PC-9 (cell line): ENCODE measurements at regions not wholly inside any gene's neighbourhood (a gene's known extent, or its start where the extent isn't known, plus 50 kb on each side); places are given as distances from the start of the nearest gene placed in this dataset.

Experiments used
- BruUV-seq: library from RNA; stranded (reverse); fragments of 400-500 nt; replicated peaks from 2 replicates; lab custom pipeline; 2021; lab: Mats Ljungman, UMichigan
- CTCF ChIA-PET: fragments of 300-600 bp; sonication (Branson Sonifier 250); formaldehyde crosslinking; loops from one replicate; lab custom pipeline; 2022; ENCODE audit warnings: antibody characterized with exemption; lab: Charles Lee
- POLR2A ChIA-PET: fragments of 300-600 bp; sonication (Branson Sonifier 250); formaldehyde crosslinking; loops from one replicate; lab custom pipeline; 2022; ENCODE audit warnings: antibody characterized with exemption; ENCODE audit not compliant: unreplicated experiment; lab: Charles Lee
- DNase-seq, 2 experiments: peaks; one replicate each; pipeline versions ENCODE4 v3.0.0 to v3.0.0-alpha.2; 2015 to 2022; ENCODE audit warnings: mixed read lengths in 1 of 2
- H2AFZ ChIP-seq: fragments of 200-600 bp; sonication (generic); 2 replicates; pipeline ENCODE4 v1.8.1; 2017; ENCODE audit warnings: antibody characterized with exemption
- H3F3A ChIP-seq: fragments of 200-600 bp; sonication (generic); 2 replicates; pipeline ENCODE4 v1.8.1; 2017; ENCODE audit warnings: antibody characterized with exemption, mild to moderate bottlenecking, low read depth; ENCODE audit not compliant: insufficient read depth
- H3K27ac ChIP-seq: fragments of 200-600 bp; sonication (generic); 2 replicates; pipeline ENCODE4 v1.6.1; 2016; ENCODE audit warnings: mixed run types
- H3K27me3 ChIP-seq: fragments of 200-600 bp; sonication (generic); 2 replicates; pipeline ENCODE4 v1.6.1; 2016; ENCODE audit warnings: low read depth, mixed run types; ENCODE audit not compliant: insufficient read depth
- H3K36me3 ChIP-seq: fragments of 200-600 bp; sonication (generic); 2 replicates; pipeline ENCODE4 v1.6.1; 2016; ENCODE audit warnings: low read depth, mixed run types
- H3K4me1 ChIP-seq: fragments of 200-600 bp; sonication (generic); replicated peaks from 2 replicates; pipeline ENCODE4 v1.6.1; 2016; ENCODE audit warnings: mixed run types; ENCODE audit not compliant: insufficient read depth
- H3K4me2 ChIP-seq: fragments of 200-600 bp; sonication (generic); 2 replicates; pipeline ENCODE4 v1.6.1; 2017; ENCODE audit warnings: mixed run types
- H3K4me3 ChIP-seq: fragments of 200-600 bp; sonication (generic); 2 replicates; pipeline ENCODE4 v1.6.1; 2016; ENCODE audit warnings: mixed run types
- H3K79me2 ChIP-seq: fragments of 200-600 bp; sonication (generic); 2 replicates; pipeline ENCODE4 v1.6.1; 2017; ENCODE audit warnings: low read depth, mixed run types
- H3K9me2 ChIP-seq: fragments of 200-600 bp; sonication (generic); 2 replicates; pipeline ENCODE4 v1.8.1; 2017; ENCODE audit warnings: mild to moderate bottlenecking; ENCODE audit not compliant: insufficient read depth
- H3K9me3 ChIP-seq: fragments of 200-600 bp; sonication (generic); 2 replicates; pipeline ENCODE4 v1.8.1; 2016; ENCODE audit warnings: low read depth; ENCODE audit not compliant: insufficient read depth
- H4K20me1 ChIP-seq: fragments of 200-600 bp; sonication (generic); 2 replicates; pipeline ENCODE4 v1.8.1; 2017; ENCODE audit not compliant: insufficient read depth
- CTCF ChIP-seq: fragments of 200-600 bp; sonication (generic); conservative IDR thresholded peaks from 2 replicates; pipeline ENCODE4 v1.6.1; 2017; ENCODE audit warnings: mixed run types, antibody characterized with exemption, mild to moderate bottlenecking, moderate library complexity
- EZH2 ChIP-seq: fragments of 200-600 bp; sonication (generic); IDR thresholded peaks from 2 replicates; pipeline ENCODE4 v1.8.0; 2017; ENCODE audit warnings: antibody characterized with exemption, low read depth
- intact Hi-C: fragments of 100-400 bp; cut with micrococcal nuclease; formaldehyde crosslinking; loops from one replicate; pipeline ENCODE4 v1.10.0; 2022; ENCODE audit not compliant: unreplicated experiment

GRCh38 chr12:124517260-124518050, 50.0 kb downstream of the NCOR2 start:
- DNase-seq, result peak in 1 of 2 experiments; percentile 74
- 0 out of 2 replicates have a peak, but pooled peaks cover 5% of the 10 kb centered on the region for H3K36me3 ChIP-seq
- intact Hi-C loops, result loop anchor here (1.0 to 10.0 kb wide), 6 partner anchors 25 to 543 kb away; partner anchors contain the start of genes CCDC92, UBC and ZNF664
- peaks cover 81% of the 10 kb centered on the region for H3F3A ChIP-seq
- peaks cover 25% of the 10 kb centered on the region; the same call in 1 of the 2 replicates for H4K20me1 ChIP-seq
- peak overlapping the region; percentile 91 for H3K27ac ChIP-seq
- ChIA-PET CTCF (interaction anchor here (0.6 kb wide), 1 partner anchor 55 kb away, joined by 3 read pairs; no protein-coding TSS in a partner anchor), POLR2A (no interaction called here)
- H3K4me1 ChIP-seq, result peaks cover 62% of the 10 kb centered on the region
- H3K27me3 ChIP-seq, result no peaks in the 10 kb centered on the region
- H2AFZ ChIP-seq, result no peak overlapping the region
- peak overlapping the region; percentile 98 for H3K4me2 ChIP-seq
- peaks cover 83% of the 10 kb centered on the region for H3K79me2 ChIP-seq
- no peaks in the 10 kb centered on the region for H3K9me2 ChIP-seq
- no TSS peak for BruUV-seq
- TF ChIP-seq CTCF (no peak), EZH2 (no peak)
- peak overlapping the region; percentile 59 for H3K4me3 ChIP-seq
- H3K9me3 ChIP-seq, result no peaks in the 10 kb centered on the region

- Histone ChIP-seq H3K9me3 (no peaks in the 10 kb centered on the region), H3K4me2 (peak overlapping the region; percentile 98), H2AFZ (no peak overlapping the region), H3K9me2 (no peaks in the 10 kb centered on the region), H3K79me2 (peaks cover 87% of the 10 kb centered on the region), H3F3A (peaks cover 87% of the 10 kb centered on the region), H3K27ac (peak overlapping the region; percentile 91), H3K4me3 (peak overlapping the region; percentile 59; the same call in 1 of the 2 replicates), H3K4me1 (peaks cover 68% of the 10 kb centered on the region), H4K20me1 (peaks cover 29% of the 10 kb centered on the region; the same call in 1 of the 2 replicates), H3K27me3 (no peaks in the 10 kb centered on the region), H3K36me3 (0 out of 2 replicates have a peak, but pooled peaks cover 5% of the 10 kb centered on the region)
- ChIA-PET POLR2A (no interaction called here), CTCF (no interaction called here)
- intact Hi-C loops, result loop anchor here (5.0 to 10.0 kb wide), 4 partner anchors 168 to 542 kb away; partner anchors contain the start of genes CCDC92, UBC and ZNF664
- DNase-seq, result no peak
- BruUV-seq, result no TSS peak
- no peak for TF ChIP-seq EZH2
- TF ChIP-seq CTCF, result no peak
Observed at GRCh38 chr12:124516850-124517249, 50.6 kb downstream of the NCOR2 start.

- no peak overlapping the region for H3K27ac ChIP-seq
- intact Hi-C loops, result loop anchor here (5.0 to 10.0 kb wide), 4 partner anchors 169 to 541 kb away; partner anchors contain the start of genes CCDC92, UBC and ZNF664
- H3K36me3 ChIP-seq, result 0 out of 2 replicates have a peak, but pooled peaks cover 5% of the 10 kb centered on the region
- POLR2A ChIA-PET, result no interaction called here
- DNase-seq, result no peak
- H3K4me3 ChIP-seq, result no peak overlapping the region
- no peaks in the 10 kb centered on the region for H3K27me3 ChIP-seq
- peaks cover 23% of the 10 kb centered on the region; the same call in 1 of the 2 replicates for H4K20me1 ChIP-seq
- peaks cover 88% of the 10 kb centered on the region for H3K79me2 ChIP-seq
- no peaks in the 10 kb centered on the region for H3K9me3 ChIP-seq
- peaks cover 95% of the 10 kb centered on the region for H3F3A ChIP-seq
- no peak overlapping the region for H3K4me2 ChIP-seq
- H2AFZ ChIP-seq, result no peak overlapping the region
- BruUV-seq, result no TSS peak
- H3K4me1 ChIP-seq, result peaks cover 77% of the 10 kb centered on the region
- H3K9me2 ChIP-seq, result no peaks in the 10 kb centered on the region
- CTCF ChIA-PET, result no interaction called here
- no peak for TF ChIP-seq CTCF
- TF ChIP-seq EZH2, result no peak
Observed at GRCh38 chr12:124515981-124516380, 51.4 kb downstream of the NCOR2 start.
